Glutamatergic neuron (in vitro differentiated cells): ENCODE measurements at regions not wholly inside any gene's neighbourhood (a gene's known extent, or its start where the extent isn't known, plus 50 kb on each side); places are given as distances from the start of the nearest gene placed in this dataset.
"Not testable (repeated sequence)": the region's sequence is repeated elsewhere in the genome, so short reads cannot be mapped to it uniquely, and the experiment has no call there.

Source experiments
- DNase-seq: peaks from one replicate; pipeline ENCODE4 v3.0.0; 2022
- H3K27ac Mint-ChIP-seq: one replicate; pipeline ENCODE4 v1.8.0; 2020; ENCODE audit warnings: mild to moderate bottlenecking, mixed read lengths, inconsistent platforms; ENCODE audit not compliant: unreplicated experiment
- H3K27me3 Mint-ChIP-seq: one replicate; pipeline ENCODE4 v1.8.0; 2020; ENCODE audit warnings: mild to moderate bottlenecking, moderate library complexity, mixed read lengths, inconsistent platforms; ENCODE audit not compliant: unreplicated experiment
- H3K36me3 Mint-ChIP-seq: one replicate; pipeline ENCODE4 v1.8.0; 2020; ENCODE audit warnings: mild to moderate bottlenecking, mixed read lengths, inconsistent platforms; ENCODE audit not compliant: unreplicated experiment
- H3K4me1 Mint-ChIP-seq: one replicate; pipeline ENCODE4 v1.8.0; 2020; ENCODE audit warnings: mild to moderate bottlenecking, low read depth, mixed read lengths, inconsistent platforms; ENCODE audit not compliant: unreplicated experiment
- H3K4me3 Mint-ChIP-seq: one replicate; pipeline ENCODE4 v1.8.0; 2020; ENCODE audit warnings: mild to moderate bottlenecking, mixed read lengths, inconsistent platforms; ENCODE audit not compliant: unreplicated experiment
- H3K9me3 Mint-ChIP-seq: one replicate; pipeline ENCODE4 v1.8.0; 2020; ENCODE audit warnings: mild to moderate bottlenecking, moderate library complexity, mixed read lengths, inconsistent platforms; ENCODE audit not compliant: unreplicated experiment
- TF ChIP-seq, protein P1 (sequence below): fragments of 200-600 bp; sonication (generic); IDR thresholded peaks from one replicate; pipeline ENCODE4 v1.5.0; 2021; ENCODE audit not compliant: partially characterized antibody, unreplicated experiment

DNA sequence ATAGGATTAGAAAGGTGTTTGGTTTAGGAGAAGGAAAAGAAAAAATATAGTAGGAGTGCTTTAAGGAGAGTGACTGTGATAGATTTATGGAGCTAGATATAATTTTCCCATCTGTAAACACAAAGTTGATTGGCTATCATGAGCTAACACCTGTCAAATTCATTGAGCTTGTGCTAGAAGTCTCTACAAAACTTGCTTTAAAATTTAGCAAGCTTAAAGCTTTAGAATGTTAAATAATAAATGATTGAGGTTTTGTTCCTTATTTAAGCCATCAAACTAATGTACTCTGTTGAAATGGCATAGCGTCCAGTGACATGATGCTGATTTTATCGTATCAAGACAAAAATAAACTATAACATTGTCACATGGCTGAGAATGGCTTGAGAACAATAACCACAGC lies 1497.4 kb upstream of the DDX18 start:
- Mint-ChIP-seq H3K4me1 (no peaks in the 10 kb centered on the region), H3K27me3 (no peaks in the 10 kb centered on the region), H3K4me3 (no peak overlapping the region), H3K9me3 (no peaks in the 10 kb centered on the region), H3K36me3 (no peaks in the 10 kb centered on the region), H3K27ac (no peak overlapping the region)
- no peak for DNase-seq
- TF ChIP-seq, protein P1, sequence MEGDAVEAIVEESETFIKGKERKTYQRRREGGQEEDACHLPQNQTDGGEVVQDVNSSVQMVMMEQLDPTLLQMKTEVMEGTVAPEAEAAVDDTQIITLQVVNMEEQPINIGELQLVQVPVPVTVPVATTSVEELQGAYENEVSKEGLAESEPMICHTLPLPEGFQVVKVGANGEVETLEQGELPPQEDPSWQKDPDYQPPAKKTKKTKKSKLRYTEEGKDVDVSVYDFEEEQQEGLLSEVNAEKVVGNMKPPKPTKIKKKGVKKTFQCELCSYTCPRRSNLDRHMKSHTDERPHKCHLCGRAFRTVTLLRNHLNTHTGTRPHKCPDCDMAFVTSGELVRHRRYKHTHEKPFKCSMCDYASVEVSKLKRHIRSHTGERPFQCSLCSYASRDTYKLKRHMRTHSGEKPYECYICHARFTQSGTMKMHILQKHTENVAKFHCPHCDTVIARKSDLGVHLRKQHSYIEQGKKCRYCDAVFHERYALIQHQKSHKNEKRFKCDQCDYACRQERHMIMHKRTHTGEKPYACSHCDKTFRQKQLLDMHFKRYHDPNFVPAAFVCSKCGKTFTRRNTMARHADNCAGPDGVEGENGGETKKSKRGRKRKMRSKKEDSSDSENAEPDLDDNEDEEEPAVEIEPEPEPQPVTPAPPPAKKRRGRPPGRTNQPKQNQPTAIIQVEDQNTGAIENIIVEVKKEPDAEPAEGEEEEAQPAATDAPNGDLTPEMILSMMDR: no peak

DNA sequence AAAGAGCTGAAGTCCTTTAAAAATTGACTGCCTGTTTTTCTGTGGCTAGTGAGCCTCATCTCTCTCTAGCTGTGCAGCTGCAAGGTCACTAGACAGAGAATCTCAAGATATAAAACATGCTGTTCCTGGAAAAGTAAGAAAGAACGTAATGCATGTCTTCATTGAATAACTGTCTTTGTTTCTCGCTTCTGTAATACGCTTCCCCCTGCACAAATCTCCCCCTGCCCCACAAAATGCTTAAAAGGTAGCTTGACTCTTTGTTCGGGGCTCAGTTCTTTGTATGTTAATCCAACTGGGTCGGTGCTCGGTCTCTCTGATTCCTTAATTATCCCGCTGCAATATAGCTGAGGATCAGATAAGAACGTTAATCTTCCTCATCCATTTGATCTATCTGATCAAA lies 1495.9 kb upstream of the DDX18 start:
- not testable (repeated sequence) for DNase-seq, H3K9me3 Mint-ChIP-seq, H3K27me3 Mint-ChIP-seq, H3K4me1 Mint-ChIP-seq, H3K36me3 Mint-ChIP-seq, H3K4me3 Mint-ChIP-seq, H3K27ac Mint-ChIP-seq

DNA sequence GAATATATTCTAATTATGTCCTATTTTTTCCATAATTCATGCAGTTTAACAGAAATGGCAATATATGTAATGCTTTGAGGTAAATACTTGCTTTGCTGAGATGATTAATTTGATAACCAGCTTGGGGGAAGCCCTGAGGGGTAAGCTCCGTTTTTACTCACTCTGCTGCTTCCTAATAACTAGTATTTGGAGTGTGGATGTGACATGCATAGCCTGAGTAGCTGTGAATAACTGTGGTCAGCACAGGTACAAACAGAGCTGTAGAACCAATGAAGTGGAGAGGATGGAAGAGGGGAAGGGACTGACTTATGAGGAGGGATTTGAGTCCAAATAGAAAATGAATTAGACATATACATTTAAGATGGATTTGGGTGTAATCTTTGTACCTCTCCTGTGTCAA lies 1495.5 kb upstream of the DDX18 start:
- Mint-ChIP-seq H3K36me3 (no peaks in the 10 kb centered on the region), H3K4me1 (no peaks in the 10 kb centered on the region), H3K9me3 (no peaks in the 10 kb centered on the region), H3K27ac (no peak overlapping the region), H3K27me3 (no peaks in the 10 kb centered on the region), H3K4me3 (no peak overlapping the region)
- DNase-seq: no peak
- TF ChIP-seq, protein P1: no peak

DNA sequence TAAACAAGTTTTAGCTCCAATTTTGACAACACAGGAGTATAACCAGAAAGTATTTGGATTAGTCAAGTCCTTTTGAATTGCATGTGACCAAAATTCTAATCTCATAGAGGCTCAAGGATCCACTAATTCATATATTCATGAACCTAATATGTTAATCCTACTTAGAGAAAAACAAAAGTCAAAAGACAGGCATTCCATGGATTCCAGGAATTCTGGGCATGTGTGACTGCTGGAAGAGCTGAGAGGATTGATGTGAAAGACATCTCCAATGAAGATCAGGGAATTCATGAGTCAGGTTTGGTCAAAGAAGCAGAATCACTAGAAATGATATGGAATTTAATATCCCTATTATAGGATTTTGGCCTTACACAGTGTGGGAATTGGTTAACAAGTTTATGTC lies 1494.6 kb upstream of the DDX18 start:
- no peak for DNase-seq
- no peaks in the 10 kb centered on the region for H3K9me3 Mint-ChIP-seq

DNA sequence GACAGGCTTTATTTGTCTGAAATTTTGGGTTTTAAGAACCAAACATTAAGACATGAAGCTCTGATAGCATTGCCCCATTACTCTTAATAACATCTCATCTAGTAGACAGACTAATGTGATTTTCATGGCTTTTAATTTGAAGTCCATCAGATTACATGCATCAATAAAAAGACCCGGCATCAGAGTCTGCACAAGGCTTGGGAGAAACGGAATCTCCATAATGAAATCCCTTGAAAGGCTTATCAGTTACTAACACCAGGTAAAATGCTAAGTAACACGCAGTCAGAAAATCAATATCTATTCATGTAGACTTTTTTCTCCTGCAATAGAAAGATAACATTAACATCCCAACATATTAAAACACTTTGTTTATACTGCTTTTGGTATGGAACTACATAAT lies 1485.2 kb upstream of the DDX18 start:
- no peaks in the 10 kb centered on the region for H3K27me3 Mint-ChIP-seq
- H3K4me3 Mint-ChIP-seq: no peak overlapping the region
- H3K4me1 Mint-ChIP-seq: no peaks in the 10 kb centered on the region
- no peaks in the 10 kb centered on the region for H3K36me3 Mint-ChIP-seq
- H3K9me3 Mint-ChIP-seq: peaks cover 3% of the 10 kb centered on the region
- no peak for DNase-seq
- H3K27ac Mint-ChIP-seq: no peak overlapping the region
- TF ChIP-seq, protein P1: no peak

More for the DNA sequence above, 1494.6 kb upstream of the DDX18 start:
- no peaks in the 10 kb centered on the region for H3K36me3 Mint-ChIP-seq
- H3K4me3 Mint-ChIP-seq: no peak overlapping the region
- no peaks in the 10 kb centered on the region for H3K4me1 Mint-ChIP-seq
- TF ChIP-seq, protein P1: no peak
- H3K27me3 Mint-ChIP-seq: no peaks in the 10 kb centered on the region
- H3K27ac Mint-ChIP-seq: no peak overlapping the region

DNA sequence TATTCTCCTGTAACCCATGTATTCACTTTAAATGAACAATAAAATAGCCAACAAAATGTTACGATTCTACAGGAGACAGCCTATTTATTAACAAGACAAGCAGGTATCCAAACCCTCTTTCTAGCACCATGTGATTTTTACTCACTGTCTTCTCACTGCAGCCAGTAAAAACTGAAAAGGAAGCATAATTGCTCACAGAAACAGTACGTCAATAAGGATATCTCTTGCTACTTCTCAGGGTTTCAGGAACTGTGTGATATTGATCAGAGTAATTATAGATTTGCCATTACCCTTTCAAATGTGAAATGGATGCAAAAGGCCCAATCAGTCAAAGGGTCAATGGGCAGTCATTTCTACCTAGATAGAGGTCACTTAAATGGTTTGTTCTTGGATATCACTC lies 1473.8 kb upstream of the DDX18 start:
- Mint-ChIP-seq H3K9me3 (no peaks in the 10 kb centered on the region), H3K4me3 (no peak overlapping the region), H3K36me3 (no peaks in the 10 kb centered on the region), H3K4me1 (no peaks in the 10 kb centered on the region), H3K27ac (no peak overlapping the region), H3K27me3 (no peaks in the 10 kb centered on the region)
- TF ChIP-seq, protein P1: no peak
- DNase-seq: no peak
